Suprapubic skin (tissue), 4 donors: ENCODE measurements at regions not wholly inside any gene's neighbourhood (a gene's known extent, or its start where the extent isn't known, plus 50 kb on each side); places are given as distances from the start of the nearest gene placed in this dataset.

Experiments used
- DNase-seq, 2 donors: peaks; one replicate each; pipeline ENCODE4 v3.0.0-alpha.2; 2019; ENCODE audit warnings: low spot score in 2 of 2
- H3K27ac ChIP-seq: fragments of 200-600 bp; sonication (generic); one replicate; pipeline ENCODE4 v1.5.1; 2019
- H3K27me3 ChIP-seq: fragments of 200-600 bp; sonication (generic); one replicate; pipeline ENCODE4 v1.5.1; 2019
- H3K36me3 ChIP-seq: fragments of 200-600 bp; sonication (generic); one replicate; pipeline ENCODE4 v1.5.1; 2019
- H3K4me1 ChIP-seq: fragments of 200-600 bp; sonication (generic); one replicate; pipeline ENCODE4 v1.5.1; 2019
- H3K4me3 ChIP-seq: fragments of 200-600 bp; sonication (generic); one replicate; pipeline ENCODE4 v1.5.1; 2019; ENCODE audit warnings: mild to moderate bottlenecking
- H3K9me3 ChIP-seq: fragments of 200-600 bp; sonication (generic); one replicate; pipeline ENCODE4 v1.5.1; 2019
- EP300 ChIP-seq: sonication (generic); formaldehyde crosslinking; IDR thresholded peaks from one replicate; pipeline ENCODE4 v1.6.1; 2017; ENCODE audit warnings: antibody characterized with exemption
- POLR2A ChIP-seq, 2 donors: fragments of 450-650 bp; IDR thresholded peaks; one replicate each; pipeline ENCODE4 v1.6.1; 2017; ENCODE audit warnings: antibody characterized with exemption in 2 of 2, mild to moderate bottlenecking in 2 of 2, moderate library complexity in 2 of 2
- POLR2AphosphoS5 ChIP-seq, 3 donors: sonication (generic); formaldehyde crosslinking; IDR thresholded peaks; one replicate each; pipeline ENCODE4 v1.6.1; 2017; ENCODE audit warnings: antibody characterized with exemption in 3 of 3
- WGBS: methylation state at CpG from one replicate; pipeline ENCODE4 v1.1.5; 2018; 5-methylcytosine and 5-hydroxymethylcytosine counted together
- TF ChIP-seq, protein P1 (sequence below), 2 donors: fragments of 200-600 bp in 1 of 2; fragments of 450-650 bp in 1 of 2; sonication (generic) in 1 of 2; IDR thresholded peaks; one replicate each; pipeline ENCODE4 v1.5.1; 2016 to 2019; ENCODE audit warnings: antibody characterized with exemption in 2 of 2, mild to moderate bottlenecking in 1 of 2, moderate library complexity in 1 of 2

DNA sequence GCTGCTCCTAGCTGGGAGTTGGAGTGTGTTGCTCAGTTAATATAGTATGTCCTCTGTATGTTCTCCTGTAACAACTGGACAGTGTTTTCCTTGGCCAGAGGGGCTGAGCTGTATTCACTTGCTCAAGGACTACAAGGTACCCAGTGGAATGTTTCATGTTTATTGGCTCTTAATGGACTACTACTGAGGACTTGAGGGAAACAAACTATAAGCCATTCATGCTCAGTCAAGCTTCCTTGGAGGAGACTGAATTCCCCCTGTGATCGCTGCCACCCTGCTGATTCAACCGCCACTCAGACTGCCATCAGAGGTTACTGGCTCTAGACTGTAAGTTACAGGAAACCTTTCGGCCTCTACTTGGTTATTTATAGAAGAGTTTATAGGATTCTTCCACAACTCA is 166.6 kb downstream of the ZC3H11B start:
- DNase-seq = no peak
- no peak for TF ChIP-seq POLR2AphosphoS5 (IDR thresholded peaks at IDR 0.05)
- no peak for TF ChIP-seq EP300
- TF ChIP-seq, protein P1, sequence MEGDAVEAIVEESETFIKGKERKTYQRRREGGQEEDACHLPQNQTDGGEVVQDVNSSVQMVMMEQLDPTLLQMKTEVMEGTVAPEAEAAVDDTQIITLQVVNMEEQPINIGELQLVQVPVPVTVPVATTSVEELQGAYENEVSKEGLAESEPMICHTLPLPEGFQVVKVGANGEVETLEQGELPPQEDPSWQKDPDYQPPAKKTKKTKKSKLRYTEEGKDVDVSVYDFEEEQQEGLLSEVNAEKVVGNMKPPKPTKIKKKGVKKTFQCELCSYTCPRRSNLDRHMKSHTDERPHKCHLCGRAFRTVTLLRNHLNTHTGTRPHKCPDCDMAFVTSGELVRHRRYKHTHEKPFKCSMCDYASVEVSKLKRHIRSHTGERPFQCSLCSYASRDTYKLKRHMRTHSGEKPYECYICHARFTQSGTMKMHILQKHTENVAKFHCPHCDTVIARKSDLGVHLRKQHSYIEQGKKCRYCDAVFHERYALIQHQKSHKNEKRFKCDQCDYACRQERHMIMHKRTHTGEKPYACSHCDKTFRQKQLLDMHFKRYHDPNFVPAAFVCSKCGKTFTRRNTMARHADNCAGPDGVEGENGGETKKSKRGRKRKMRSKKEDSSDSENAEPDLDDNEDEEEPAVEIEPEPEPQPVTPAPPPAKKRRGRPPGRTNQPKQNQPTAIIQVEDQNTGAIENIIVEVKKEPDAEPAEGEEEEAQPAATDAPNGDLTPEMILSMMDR (IDR thresholded peaks at IDR 0.05) = no peak
- TF ChIP-seq POLR2A (IDR thresholded peaks at IDR 0.05) = no peak
- WGBS = 76% methylated on average over 3 of the region's 3 CpGs

DNA sequence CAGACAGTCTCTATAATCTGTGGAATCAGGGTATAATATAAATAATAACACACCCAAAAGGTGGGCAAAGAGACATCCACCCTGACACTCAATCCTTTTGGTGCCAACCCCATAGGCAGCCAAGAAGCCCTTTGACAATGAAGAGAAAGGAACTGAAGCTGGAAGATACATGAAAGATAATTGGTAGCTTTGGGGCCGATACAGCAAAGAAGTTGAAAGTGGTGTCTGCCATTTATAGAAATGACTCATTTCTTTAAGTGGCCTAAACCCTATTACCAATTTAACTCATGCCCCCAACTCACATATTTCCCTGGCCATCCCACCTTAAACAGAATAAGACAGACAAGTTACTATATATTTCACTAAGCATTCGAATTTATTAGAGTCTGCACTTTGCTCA is 167.0 kb downstream of the ZC3H11B start:
- 89% methylated on average over 2 of the region's 2 CpGs for WGBS
- Histone ChIP-seq H3K4me1 (no peaks in the 10 kb centered on the region), H3K27ac (no peak overlapping the region), H3K4me3 (no peak overlapping the region), H3K9me3 (no peaks in the 10 kb centered on the region), H3K36me3 (no peaks in the 10 kb centered on the region), H3K27me3 (no peaks in the 10 kb centered on the region)
- no peak for DNase-seq
- TF ChIP-seq, protein P1 (IDR thresholded peaks at IDR 0.05) = no peak
- TF ChIP-seq POLR2A (IDR thresholded peaks at IDR 0.05) (no peak), EP300 (no peak), POLR2AphosphoS5 (IDR thresholded peaks at IDR 0.05) (no peak)

More for the DNA sequence above, 166.6 kb downstream of the ZC3H11B start:
- Histone ChIP-seq H3K9me3 (no peaks in the 10 kb centered on the region), H3K27ac (no peak overlapping the region), H3K27me3 (no peaks in the 10 kb centered on the region), H3K4me1 (no peaks in the 10 kb centered on the region), H3K4me3 (no peak overlapping the region), H3K36me3 (no peaks in the 10 kb centered on the region)

DNA sequence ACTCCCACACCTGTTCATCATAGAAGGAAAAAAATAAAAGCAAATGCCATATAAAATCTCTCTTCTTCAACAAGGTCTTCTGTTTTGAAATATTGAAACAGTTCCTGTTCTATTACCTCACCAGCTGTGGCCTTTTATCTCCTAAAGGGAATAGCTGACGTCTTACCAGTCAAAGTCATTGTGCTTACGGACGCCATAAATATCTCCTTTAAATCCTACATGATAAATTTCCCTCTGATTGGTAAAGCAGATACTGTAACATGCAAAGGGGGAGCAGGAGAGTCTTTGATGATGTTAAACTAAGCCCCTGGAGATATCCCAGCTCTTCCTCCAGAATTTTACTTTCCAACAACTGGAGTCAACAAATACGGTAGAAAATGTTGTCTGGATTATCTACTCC is 168.4 kb downstream of the ZC3H11B start:
- H3K36me3 ChIP-seq = no peaks in the 10 kb centered on the region
- H3K27me3 ChIP-seq = no peaks in the 10 kb centered on the region
- DNase-seq = no peak
- WGBS = 75% methylated on average over 4 of the region's 4 CpGs
- H3K4me3 ChIP-seq = no peak overlapping the region
- no peaks in the 10 kb centered on the region for H3K4me1 ChIP-seq
- no peaks in the 10 kb centered on the region for H3K9me3 ChIP-seq
- TF ChIP-seq POLR2AphosphoS5 (IDR thresholded peaks at IDR 0.05) (no peak), POLR2A (IDR thresholded peaks at IDR 0.05) (no peak), EP300 (no peak)
- TF ChIP-seq, protein P1 (IDR thresholded peaks at IDR 0.05) = no peak
- no peak overlapping the region for H3K27ac ChIP-seq

DNA sequence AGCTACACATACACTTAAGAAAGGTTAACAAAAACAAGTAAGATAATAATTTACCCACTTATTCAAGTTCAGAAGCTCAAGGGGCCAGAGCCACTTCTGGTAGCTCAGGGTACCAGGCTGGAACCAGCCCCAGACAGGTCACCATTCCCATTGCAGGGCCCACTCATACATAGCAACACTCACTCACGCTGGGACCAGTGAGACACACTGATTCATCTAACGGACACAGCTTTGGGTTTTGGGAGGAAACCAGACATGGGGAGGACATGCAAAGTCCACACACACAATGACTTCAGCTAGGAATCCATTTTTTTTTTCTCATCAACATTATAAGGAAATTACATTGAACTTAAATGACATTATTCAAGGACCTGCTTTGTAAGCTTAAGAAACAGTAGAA is 169.1 kb downstream of the ZC3H11B start:
- H3K27ac ChIP-seq = no peak overlapping the region
- no peaks in the 10 kb centered on the region for H3K9me3 ChIP-seq
- WGBS = 87% methylated on average over 2 of the region's 2 CpGs
- no peaks in the 10 kb centered on the region for H3K4me1 ChIP-seq
- no peaks in the 10 kb centered on the region for H3K27me3 ChIP-seq
- TF ChIP-seq, protein P1 (IDR thresholded peaks at IDR 0.05) = no peak
- TF ChIP-seq POLR2AphosphoS5 (IDR thresholded peaks at IDR 0.05) (no peak), EP300 (no peak), POLR2A (IDR thresholded peaks at IDR 0.05) (no peak)
- no peaks in the 10 kb centered on the region for H3K36me3 ChIP-seq
- no peak for DNase-seq
- no peak overlapping the region for H3K4me3 ChIP-seq

DNA sequence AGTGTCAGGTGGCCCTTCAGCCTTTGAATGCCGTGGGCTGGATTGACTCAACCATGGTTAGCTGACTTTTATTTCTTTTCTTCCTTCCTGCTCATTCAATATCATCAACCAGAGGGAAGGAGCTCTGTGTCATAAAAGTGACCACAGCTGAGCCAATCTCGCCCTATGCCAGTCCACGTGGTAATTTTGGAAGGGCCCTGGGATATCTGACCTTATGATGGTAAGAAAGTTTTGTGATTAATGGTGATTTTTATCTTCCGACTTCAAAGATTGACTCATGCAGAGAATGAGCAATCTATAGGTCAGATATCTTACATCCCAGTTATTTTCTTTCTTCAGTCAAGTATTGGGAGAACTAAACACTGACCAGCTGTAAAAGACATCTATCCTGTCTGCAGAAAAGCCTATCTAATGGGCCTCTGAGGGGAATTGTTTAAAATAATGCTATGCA is 170.3 kb downstream of the ZC3H11B start:
- H3K4me3 ChIP-seq = no peak overlapping the region
- DNase-seq = no peak
- 68% methylated on average over 4 of the region's 4 CpGs for WGBS
- H3K27ac ChIP-seq = no peak overlapping the region
- no peaks in the 10 kb centered on the region for H3K27me3 ChIP-seq
- H3K4me1 ChIP-seq = no peaks in the 10 kb centered on the region
- TF ChIP-seq, protein P1 (IDR thresholded peaks at IDR 0.05) = no peak
- TF ChIP-seq POLR2A (IDR thresholded peaks at IDR 0.05) = no peak
- TF ChIP-seq POLR2AphosphoS5 (IDR thresholded peaks at IDR 0.05) = no peak
- no peak for TF ChIP-seq EP300
- no peaks in the 10 kb centered on the region for H3K36me3 ChIP-seq
- H3K9me3 ChIP-seq = no peaks in the 10 kb centered on the region
